HepG2 (cell line): ENCODE measurements at regions not wholly inside any gene's neighbourhood (a gene's known extent, or its start where the extent isn't known, plus 50 kb on each side); places are given as distances from the start of the nearest gene placed in this dataset.
"Not testable (repeated sequence)": the region's sequence is repeated elsewhere in the genome, so short reads cannot be mapped to it uniquely, and the experiment has no call there.

Source experiments
- ATAC-seq: fragments of 200-7000 bp; cut with Tn5 transposase; 3 replicates; pipeline ENCODE4 v1.9.1; 2020; ENCODE audit warnings: mild to moderate bottlenecking, moderate library complexity
- BruUV-seq: library from RNA; stranded (reverse); fragments of 400-500 nt; replicated peaks from 2 replicates; lab custom pipeline; 2021; lab: Mats Ljungman, UMichigan
- CTCF ChIA-PET: fragments of 300-600 bp; formaldehyde crosslinking; extraction: SDS; loops from one replicate; lab custom pipeline; 2021; ENCODE audit warnings: low total read pairs, inconsistent platforms, low intra/inter-chr PET ratio; lab: Yijun Ruan, JAX
- POLR2A ChIA-PET: fragments of 350-600 bp; sonication (Branson Sonifier 250); formaldehyde crosslinking; loops from one replicate; lab custom pipeline; 2020; ENCODE audit warnings: antibody characterized with exemption, inconsistent platforms; lab: Yijun Ruan, JAX
- DNase-seq: peaks from one replicate; pipeline ENCODE4 v3.0.0-alpha.2; 2015; ENCODE audit warnings: low spot score
- FAIRE-seq: peaks from 3 replicates; lab custom pipeline; 2011; peaks lifted over from hg19 to GRCh38; lab: Jason Lieb, UNC
- H2AFZ ChIP-seq: one replicate; pipeline ENCODE4 v1.6.1; 2011; ENCODE audit warnings: low read length, inconsistent platforms
- H3K27ac ChIP-seq: fragments of 300-600 bp; 3 replicates; pipeline ENCODE4 v1.8.0; 2011; ENCODE audit warnings: mixed run types, mild to moderate bottlenecking, mixed read lengths, low read length, inconsistent platforms; ENCODE audit not compliant: insufficient read depth; ENCODE audit errors: extremely low read length
- H3K27me3 ChIP-seq, 2 experiments: fragments of 200-600 bp in 1 of 2; 2 replicates in 1 of 2; 3 replicates in 1 of 2; pipeline versions ENCODE4 v1.6.0 to v1.8.0; 2011; ENCODE audit warnings: low read length in 2 of 2, mild to moderate bottlenecking in 2 of 2, moderate library complexity in 2 of 2, inconsistent platforms in 1 of 2; ENCODE audit not compliant: insufficient read depth in 2 of 2, control insufficient read depth in 1 of 2
- H3K36me3 ChIP-seq, 2 experiments: fragments of 200-600 bp in 1 of 2; replicated peaks in 1 of 2; 2 replicates in 1 of 2; 3 replicates in 1 of 2; pipeline versions ENCODE4 v1.5.1 to v1.8.0; 2011; ENCODE audit warnings: low read length in 2 of 2, inconsistent platforms in 1 of 2; ENCODE audit not compliant: insufficient read depth in 2 of 2, control insufficient read depth in 1 of 2
- H3K4me1 ChIP-seq: 2 replicates; pipeline ENCODE4 v1.5.1; 2012; ENCODE audit warnings: low read length, inconsistent platforms; ENCODE audit not compliant: insufficient read depth
- H3K4me2 ChIP-seq: 2 replicates; pipeline ENCODE4 v1.6.0; 2011; ENCODE audit warnings: low read depth, low read length, inconsistent platforms
- H3K4me3 ChIP-seq, 3 experiments: fragments of 200-600 bp in 1 of 3; sonication (generic), shearing (Covaris generic) in 1 of 3; replicated peaks in 1 of 3; 2 replicates each; pipeline ENCODE4 v1.5.1; 2011 to 2016; ENCODE audit warnings: low read length in 3 of 3, inconsistent platforms in 2 of 3, low read depth in 2 of 3, mild to moderate bottlenecking in 2 of 3, control low read depth in 1 of 3, mixed read lengths in 1 of 3; ENCODE audit not compliant: insufficient read depth in 1 of 3
- H3K79me2 ChIP-seq: one replicate; pipeline ENCODE4 v1.6.1; 2011; ENCODE audit warnings: low read length, inconsistent platforms; ENCODE audit not compliant: insufficient read depth
- H3K9ac ChIP-seq: 2 replicates; pipeline ENCODE4 v1.6.0; 2011; ENCODE audit warnings: mild to moderate bottlenecking, low read depth, low read length, inconsistent platforms; ENCODE audit not compliant: insufficient read depth
- H3K9me3 ChIP-seq: 2 replicates; pipeline ENCODE4 v1.5.1; 2012; ENCODE audit warnings: mild to moderate bottlenecking, low read length
- H4K20me1 ChIP-seq: 2 replicates; pipeline ENCODE4 v1.6.0; 2011; ENCODE audit warnings: inconsistent platforms, mild to moderate bottlenecking, low read length, moderate library complexity; ENCODE audit not compliant: insufficient read depth
- CSRNP1 ChIP-seq: sonication (generic); formaldehyde crosslinking; IDR thresholded peaks from 2 replicates; pipeline ENCODE4 v1.8.1; 2023; ENCODE audit warnings: mild to moderate bottlenecking, missing genetic modification reagents
- FOSL2 ChIP-seq: sonication (generic); formaldehyde crosslinking; IDR thresholded peaks from 2 replicates; pipeline ENCODE4 v1.4.0; 2020; ENCODE audit warnings: missing genetic modification reagents
- TCF7 ChIP-seq: sonication (generic); IDR thresholded peaks from 2 replicates; pipeline ENCODE4 v1.6.1; 2016; ENCODE audit warnings: antibody characterized with exemption, low read depth
- ZNF234 ChIP-seq: sonication (generic); formaldehyde crosslinking; conservative IDR thresholded peaks from 2 replicates; pipeline ENCODE4 v1.5.1; 2020; ENCODE audit warnings: mild to moderate bottlenecking, missing genetic modification reagents
- ZNF329 ChIP-seq: sonication (generic); formaldehyde crosslinking; IDR thresholded peaks from 2 replicates; pipeline ENCODE4 v1.9.0; 2021; ENCODE audit warnings: low read depth, mild to moderate bottlenecking, missing genetic modification reagents
- WGBS: methylation state at CpG from one replicate; pipeline ENCODE4 v1.1.6; 2017; ENCODE audit warnings: low lambda C conversion rate; 5-methylcytosine and 5-hydroxymethylcytosine counted together
- in situ Hi-C: cut with HindIII; loops from 2 replicates; pipeline ENCODE4 v1.10.0; 2017; ENCODE audit warnings: low pct_unique_long_range_greater_than_20kb; ENCODE audit not compliant: extremely low pct_ligation_motif_present
- intact Hi-C: fragments of 100-400 bp; cut with micrococcal nuclease; formaldehyde crosslinking; loops from one replicate; pipeline ENCODE4 v1.10.0; 2022; ENCODE audit not compliant: unreplicated experiment

GRCh38 chr2:62631160-62632085, 74.1 kb upstream of the EHBP1 start:
- FAIRE-seq = no peak
- Histone ChIP-seq H3K9me3 (peaks cover 16% of the 10 kb centered on the region), H3K4me3 (no peak overlapping the region), H3K27me3 (no peaks in the 10 kb centered on the region)
- TF ChIP-seq ZNF329 (CRISPR knock-in tag) = no peak
- TF ChIP-seq FOSL2 (CRISPR knock-in tag) = peak; percentile 51; the same call in 1 of the 2 replicates
- TF ChIP-seq ZNF234 (CRISPR knock-in tag) = peak; percentile 97
- TF ChIP-seq TCF7 = 0 out of 2 replicates have a peak, but pooled peaks have one; percentile 10
- TF ChIP-seq CSRNP1 (CRISPR knock-in tag) = no peak
- TF ChIP-seq, all 625 proteins: peak for 3
- ChIA-PET POLR2A (interaction anchor here (0.7 kb wide), 2 partner anchors 41 to 290 kb away, joined by 3 read pairs; no protein-coding TSS in a partner anchor), CTCF (no interaction called here)
- in situ Hi-C loops (no loop called here), intact Hi-C loops (no loop called here)
- 67% methylated on average over 5 of the region's 5 CpGs for WGBS
- Histone ChIP-seq H3K9ac (no peak overlapping the region), H3K4me2 (no peak overlapping the region), H3K79me2 (no peaks in the 10 kb centered on the region), H3K27ac (no peak overlapping the region), H4K20me1 (no peaks in the 10 kb centered on the region), H3K4me1 (peaks cover 27% of the 10 kb centered on the region), H2AFZ (no peak overlapping the region), H3K36me3 (no peaks in the 10 kb centered on the region)
- BruUV-seq = no TSS peak
- no peak for ATAC-seq
- DNase-seq = peak; percentile 67

GRCh38 chr2:62630206-62630605, 75.3 kb upstream of the EHBP1 start:
- H3K79me2 ChIP-seq, intact Hi-C loops, H2AFZ ChIP-seq, in situ Hi-C loops, H3K27me3 ChIP-seq, DNase-seq, FAIRE-seq, H3K27ac ChIP-seq, H3K4me3 ChIP-seq, H3K36me3 ChIP-seq, ATAC-seq, H4K20me1 ChIP-seq, CTCF ChIA-PET, POLR2A ChIA-PET, H3K4me2 ChIP-seq, BruUV-seq, H3K9ac ChIP-seq: not testable (repeated sequence)
- H3K4me1 ChIP-seq = peaks cover 27% of the 10 kb centered on the region
- peaks cover 16% of the 10 kb centered on the region for H3K9me3 ChIP-seq
- 92% methylated on average over 16 of the region's 28 CpGs for WGBS
